GM18508 (cell line): ENCODE measurements at regions not wholly inside any gene's neighbourhood (a gene's known extent, or its start where the extent isn't known, plus 50 kb on each side); places are given as distances from the start of the nearest gene placed in this dataset.

Experiments
- ATAC-seq: cut with Tn5 transposase; IDR thresholded peaks from one replicate; pipeline ENCODE4 v1.9.1; 2021; ENCODE audit warnings: moderate number of reproducible peaks; ENCODE audit not compliant: insufficient read depth, unreplicated experiment

- no peak for ATAC-seq
Measured at GRCh38 chr18:56108478-56109367, 520.7 kb upstream of the TCF4 start.

- no peak for ATAC-seq
Measured at GRCh38 chr18:56107821-56108477, 520.0 kb upstream of the TCF4 start.

- no peak for ATAC-seq
Measured at GRCh38 chr18:56100090-56100722, 512.2 kb upstream of the TCF4 start.

- no peak for ATAC-seq
Measured at GRCh38 chr18:56097621-56098020, 509.6 kb upstream of the TCF4 start.

GRCh38 chr18:56096861-56097260 is 508.9 kb upstream of the TCF4 start:
- ATAC-seq = no peak

- ATAC-seq = no peak
Measured at GRCh38 chr18:56089612-56090258, 501.7 kb upstream of the TCF4 start.

GRCh38 chr18:56086786-56087185 is 498.8 kb upstream of the TCF4 start:
- no peak for ATAC-seq

- no peak for ATAC-seq
Measured at GRCh38 chr18:56086176-56086575, 498.2 kb upstream of the TCF4 start.

GRCh38 chr18:56085551-56085950 is 497.6 kb upstream of the TCF4 start:
- ATAC-seq = no peak

- ATAC-seq = no peak
Measured at GRCh38 chr18:56083523-56084287, 495.7 kb upstream of the TCF4 start.

- ATAC-seq = no peak
Measured at GRCh38 chr18:56083097-56083521, 495.1 kb upstream of the TCF4 start.

GRCh38 chr18:56076723-56077122 is 488.7 kb upstream of the TCF4 start:
- ATAC-seq = no peak

- ATAC-seq = no peak
Measured at GRCh38 chr18:56068701-56069100, 480.7 kb upstream of the TCF4 start.

GRCh38 chr18:56067969-56068671 is 480.1 kb upstream of the TCF4 start:
- ATAC-seq = no peak

- ATAC-seq = no peak
Measured at GRCh38 chr18:56067214-56067894, 479.4 kb upstream of the TCF4 start.

- ATAC-seq = no peak
Measured at GRCh38 chr18:56066524-56067213, 478.7 kb upstream of the TCF4 start.

GRCh38 chr18:56065086-56065485 is 477.1 kb upstream of the TCF4 start:
- ATAC-seq = no peak

GRCh38 chr18:56062931-56063330 is 474.9 kb upstream of the TCF4 start:
- ATAC-seq = no peak
